ENCODE measurements at regions not wholly inside any gene's neighbourhood (a gene's known extent, or its start where the extent isn't known, plus 50 kb on each side); places are given as distances from the start of the nearest gene placed in this dataset.
"Not testable (repeated sequence)": the region's sequence is repeated elsewhere in the genome, so short reads cannot be mapped to it uniquely, and the experiment has no call there.

- not testable (repeated sequence) for TF ChIP-seq POLR2A (IDR thresholded peaks at IDR 0.05; ENCODE audit: control extremely low read depth in 1 of 2, low read depth in 2 of 2, low read length in 2 of 2); POLR2AphosphoS5 (IDR thresholded peaks at IDR 0.05; ENCODE audit: low read depth, low read length); CTCF (IDR thresholded peaks at IDR 0.05; ENCODE audit: control extremely low read depth in 1 of 3, insufficient read depth in 1 of 3, low read depth in 1 of 3, low read length in 3 of 3); ZNF274 (IDR thresholded peaks at IDR 0.05; ENCODE audit: borderline replicate concordance, extremely low read depth, low read length); GTF2F1 (IDR thresholded peaks at IDR 0.05; ENCODE audit: borderline replicate concordance, low read depth, low read length); EGR1 (IDR thresholded peaks at IDR 0.05; ENCODE audit: borderline replicate concordance, low read depth, low read length); SP1 (IDR thresholded peaks at IDR 0.05; ENCODE audit: low read depth, low read length); SRF (IDR thresholded peaks at IDR 0.05; ENCODE audit: low read depth, low read length); SIRT6 (IDR thresholded peaks at IDR 0.05; ENCODE audit: low read length)
Measured at GRCh38 chr1:242924717-242925116, 330.4 kb downstream of the CEP170 start.
